Activated naive CD4-positive, alpha-beta T cell treated with anti-CD3 and anti-CD28 coated beads, Interleukin-2, amount 50 U/mL, for 16 hours (primary cell): ENCODE measurements at regions not wholly inside any gene's neighbourhood (a gene's known extent, or its start where the extent isn't known, plus 50 kb on each side); places are given as distances from the start of the nearest gene placed in this dataset.
"Not testable (repeated sequence)": the region's sequence is repeated elsewhere in the genome, so short reads cannot be mapped to it uniquely, and the experiment has no call there.

ENCODE experiments used
- DNase-seq: peaks from one replicate; pipeline ENCODE4 v3.0.0-alpha.2; 2020

GRCh38 chr2:16745466-16745865 is 79.8 kb upstream of the CYRIA start:
- no peak for DNase-seq

- DNase-seq: no peak
Measured at GRCh38 chr2:16744521-16744920, 78.9 kb upstream of the CYRIA start.

- DNase-seq: no peak
Measured at GRCh38 chr2:16742026-16742425, 76.4 kb upstream of the CYRIA start.

GRCh38 chr2:16741498-16741897 is 75.9 kb upstream of the CYRIA start:
- no peak for DNase-seq

- DNase-seq: no peak
Measured at GRCh38 chr2:16739778-16740581, 74.3 kb upstream of the CYRIA start.

- DNase-seq: no peak
Measured at GRCh38 chr2:16738361-16739225, 73.0 kb upstream of the CYRIA start.

GRCh38 chr2:16737812-16738211 is 72.2 kb upstream of the CYRIA start:
- DNase-seq: no peak

- no peak for DNase-seq
Measured at GRCh38 chr2:16736633-16737032, 71.0 kb upstream of the CYRIA start.

- DNase-seq: no peak
Measured at GRCh38 chr2:16729335-16729734, 63.7 kb upstream of the CYRIA start.

GRCh38 chr2:16728351-16729136 is 62.9 kb upstream of the CYRIA start:
- DNase-seq: no peak

GRCh38 chr2:16727849-16728248 is 62.2 kb upstream of the CYRIA start:
- not testable (repeated sequence) for DNase-seq

- DNase-seq: no peak
Measured at GRCh38 chr2:16727256-16727655, 61.6 kb upstream of the CYRIA start.

- DNase-seq: no peak
Measured at GRCh38 chr2:16726577-16726976, 60.9 kb upstream of the CYRIA start.

GRCh38 chr2:16726147-16726546 is 60.5 kb upstream of the CYRIA start:
- DNase-seq: no peak

GRCh38 chr2:16725549-16725948 is 59.9 kb upstream of the CYRIA start:
- no peak for DNase-seq

GRCh38 chr2:16722677-16723076 is 57.0 kb upstream of the CYRIA start:
- no peak for DNase-seq

GRCh38 chr2:16722126-16722525 is 56.5 kb upstream of the CYRIA start:
- DNase-seq: no peak

- DNase-seq: not testable (repeated sequence)
Measured at GRCh38 chr2:16721529-16721928, 55.9 kb upstream of the CYRIA start.

GRCh38 chr2:16720737-16721136 is 55.1 kb upstream of the CYRIA start:
- DNase-seq: not testable (repeated sequence)

GRCh38 chr2:16719485-16719808 is 53.8 kb upstream of the CYRIA start:
- no peak for DNase-seq

- DNase-seq: no peak
Measured at GRCh38 chr2:16718576-16719484, 53.2 kb upstream of the CYRIA start.

- no peak for DNase-seq
Measured at GRCh38 chr2:16717477-16717876, 51.8 kb upstream of the CYRIA start.
